Rectal smooth muscle tissue (tissue), 1 donor: ENCODE measurements at regions not wholly inside any gene's neighbourhood (a gene's known extent, or its start where the extent isn't known, plus 50 kb on each side); places are given as distances from the start of the nearest gene placed in this dataset.

ENCODE experiments used
- H3K27ac ChIP-seq: one replicate; pipeline ENCODE4 v1.7.0; 2013; ENCODE audit warnings: low read depth, low read length, inconsistent platforms
- H3K27me3 ChIP-seq: one replicate; pipeline ENCODE4 v1.7.0; 2013; ENCODE audit warnings: low read length; ENCODE audit not compliant: control insufficient read depth, insufficient read depth
- H3K36me3 ChIP-seq: one replicate; pipeline ENCODE4 v1.7.0; 2013; ENCODE audit warnings: low read length; ENCODE audit not compliant: control insufficient read depth, insufficient read depth
- H3K4me1 ChIP-seq: one replicate; pipeline ENCODE4 v1.7.0; 2013; ENCODE audit warnings: low read length; ENCODE audit not compliant: control insufficient read depth, insufficient read depth
- H3K4me3 ChIP-seq: one replicate; pipeline ENCODE4 v1.7.0; 2013; ENCODE audit warnings: low read length
- H3K9ac ChIP-seq: one replicate; pipeline ENCODE4 v1.7.0; 2013; ENCODE audit warnings: low read length

GRCh38 chr14:76710056-76711010, 50.9 kb upstream of the VASH1 start:
- H3K27ac ChIP-seq, result no peak overlapping the region
- no peaks in the 10 kb centered on the region for H3K27me3 ChIP-seq
- H3K9ac ChIP-seq, result no peak overlapping the region
- H3K4me3 ChIP-seq, result no peak overlapping the region
- no peaks in the 10 kb centered on the region for H3K4me1 ChIP-seq
- no peaks in the 10 kb centered on the region for H3K36me3 ChIP-seq
